ENCODE measurements at regions not wholly inside any gene's neighbourhood (a gene's known extent, or its start where the extent isn't known, plus 50 kb on each side); places are given as distances from the start of the nearest gene placed in this dataset.

- TF ChIP-seq TAF1 (IDR thresholded peaks at IDR 0.05; ENCODE audit: borderline replicate concordance, insufficient read depth, low read length) (no peak), REST (IDR thresholded peaks at IDR 0.05; ENCODE audit: insufficient read depth in 1 of 2, low read depth in 2 of 2, low read length in 2 of 2) (no peak)
Measured at GRCh38 chr14:40733206-40733605, 873.5 kb upstream of the LRFN5 start.

Measured in PFSK-1 (cell line).